HCT116 (cell line): ENCODE measurements at regions not wholly inside any gene's neighbourhood (a gene's known extent, or its start where the extent isn't known, plus 50 kb on each side); places are given as distances from the start of the nearest gene placed in this dataset.
"Not testable (repeated sequence)": the region's sequence is repeated elsewhere in the genome, so short reads cannot be mapped to it uniquely, and the experiment has no call there.

Experiments
- ATAC-seq: fragments of 200-7000 bp; cut with Tn5 transposase; 2 replicates; pipeline ENCODE4 v1.9.1; 2020; ENCODE audit warnings: mild to moderate bottlenecking, moderate library complexity
- BruUV-seq: library from RNA; stranded (reverse); fragments of 400-500 nt; replicated peaks from 2 replicates; lab custom pipeline; 2021; lab: Mats Ljungman, UMichigan
- CTCF ChIA-PET: fragments of 300-600 bp; sonication (Branson Sonifier 250); formaldehyde crosslinking; loops from one replicate; lab custom pipeline; 2021; ENCODE audit warnings: antibody characterized with exemption; lab: Charles Lee
- POLR2A ChIA-PET: fragments of 300-600, 350-600 bp; sonication (Branson Sonifier 250); formaldehyde crosslinking; loops from one replicate; lab custom pipeline; 2021; ENCODE audit warnings: antibody characterized with exemption; lab: Charles Lee
- RAD21 ChIA-PET, 2 experiments: fragments of 300-600 bp; sonication (Branson Sonifier 250); formaldehyde crosslinking; loops; one replicate each; lab custom pipeline; 2023; ENCODE audit warnings: low total read pairs in 2 of 2; ENCODE audit not compliant: uncharacterized antibody in 2 of 2, unreplicated experiment in 2 of 2, low non-redundant PET in 1 of 2; lab: Charles Lee
- DNase-seq: peaks from one replicate; pipeline ENCODE4 v3.0.0-alpha.2; 2010; ENCODE audit warnings: low read depth, low spot score
- H2AFZ ChIP-seq: fragments of 200-600 bp; shearing (Covaris generic), sonication (generic); 2 replicates; pipeline ENCODE4 v1.6.1; 2017; ENCODE audit warnings: low read depth, mixed run types, mixed read lengths, antibody characterized with exemption, low read length; ENCODE audit not compliant: poor library complexity, severe bottlenecking
- H3K27ac ChIP-seq: 2 replicates; pipeline ENCODE4 v1.5.1; 2012; ENCODE audit warnings: low read depth, low read length
- H3K27me3 ChIP-seq: fragments of 200-600 bp; sonication (generic); 2 replicates; pipeline ENCODE4 v1.6.1; 2016; ENCODE audit warnings: mixed run types, low read length, mixed read lengths; ENCODE audit not compliant: insufficient read depth
- H3K36me3 ChIP-seq, 2 experiments: fragments of 200-500 bp in 1 of 2; fragments of 200-600 bp in 1 of 2; sonication (Bioruptor generic) in 1 of 2; sonication (generic) in 1 of 2; 2 replicates each; pipeline versions ENCODE4 v1.5.1 to v1.6.1; 2014 to 2016; ENCODE audit warnings: low read length in 2 of 2, inconsistent platforms in 1 of 2, mixed read lengths in 1 of 2, mixed run types in 1 of 2; ENCODE audit not compliant: insufficient read depth in 2 of 2, control insufficient read depth in 1 of 2
- H3K4me1 ChIP-seq, 2 experiments: fragments of 200-600 bp in 1 of 2; sonication (generic) in 1 of 2; 2 replicates each; pipeline versions ENCODE4 v1.5.1 to v1.6.1; 2012 to 2017; ENCODE audit warnings: low read length in 2 of 2, inconsistent platforms in 1 of 2, mild to moderate bottlenecking in 1 of 2, mixed read lengths in 1 of 2, mixed run types in 1 of 2, moderate library complexity in 1 of 2; ENCODE audit not compliant: insufficient read depth in 2 of 2, control insufficient read depth in 1 of 2
- H3K4me2 ChIP-seq: fragments of 200-600 bp; sonication (generic); 2 replicates; pipeline ENCODE4 v1.6.1; 2017; ENCODE audit warnings: mixed run types, low read length, mixed read lengths
- H3K4me3 ChIP-seq, 2 experiments: fragments of 200-600 bp in 1 of 2; sonication (generic) in 1 of 2; replicated peaks in 1 of 2; 2 replicates each; pipeline ENCODE4 v1.5.1; 2011 to 2016; ENCODE audit warnings: low read length in 2 of 2, control low read depth in 1 of 2, low read depth in 1 of 2, mild to moderate bottlenecking in 1 of 2, mixed read lengths in 1 of 2, mixed run types in 1 of 2
- H3K79me2 ChIP-seq: fragments of 200-600 bp; sonication (generic); 2 replicates; pipeline ENCODE4 v1.6.1; 2017; ENCODE audit warnings: mild to moderate bottlenecking, mixed run types, low read length, moderate library complexity, mixed read lengths; ENCODE audit not compliant: insufficient read depth
- H3K9ac ChIP-seq: fragments of 200-600 bp; sonication (generic); 2 replicates; pipeline ENCODE4 v1.6.1; 2016; ENCODE audit warnings: low read length, mixed read lengths
- H3K9me2 ChIP-seq: fragments of 200-600 bp; sonication (generic), shearing (Covaris generic); 2 replicates; pipeline ENCODE4 v1.6.1; 2017; ENCODE audit warnings: mixed run types, mild to moderate bottlenecking, moderate library complexity; ENCODE audit not compliant: insufficient read depth
- H3K9me3 ChIP-seq, 2 experiments: fragments of 200-500 bp in 1 of 2; fragments of 200-600 bp in 1 of 2; sonication (Bioruptor generic) in 1 of 2; sonication (generic) in 1 of 2; 2 replicates each; pipeline ENCODE4 v1.6.1; 2014 to 2017; ENCODE audit warnings: low read length in 2 of 2, mixed read lengths in 2 of 2, inconsistent platforms in 1 of 2, low read depth in 1 of 2, mild to moderate bottlenecking in 1 of 2, mixed run types in 1 of 2, moderate library complexity in 1 of 2; ENCODE audit not compliant: control insufficient read depth in 1 of 2, insufficient read depth in 1 of 2
- H4K20me1 ChIP-seq: fragments of 200-600 bp; sonication (generic), shearing (Covaris generic); 2 replicates; pipeline ENCODE4 v1.6.1; 2017; ENCODE audit warnings: mixed run types, mild to moderate bottlenecking, moderate library complexity; ENCODE audit not compliant: insufficient read depth
- CEBPB ChIP-seq: IDR thresholded peaks from 2 replicates; pipeline ENCODE4 v1.6.1; 2012; ENCODE audit warnings: low read depth
- EGR1 ChIP-seq: IDR thresholded peaks from 2 replicates; pipeline ENCODE4 v1.6.1; 2012; ENCODE audit warnings: low read depth
- EZH2phosphoT487 ChIP-seq: fragments of 200-600 bp; IDR thresholded peaks from 2 replicates; pipeline ENCODE4 v1.6.1; 2018; ENCODE audit warnings: antibody characterized with exemption, borderline replicate concordance
- POLR2AphosphoS5 ChIP-seq: IDR thresholded peaks from 2 replicates; pipeline ENCODE4 v1.6.1; 2011; ENCODE audit warnings: mild to moderate bottlenecking, low read depth, low read length, moderate library complexity
- SIN3A ChIP-seq: IDR thresholded peaks from 2 replicates; pipeline ENCODE4 v1.6.1; 2012; ENCODE audit warnings: low read depth
- SP1 ChIP-seq: IDR thresholded peaks from 2 replicates; pipeline ENCODE4 v1.6.1; 2012; ENCODE audit warnings: low read depth
- ZFX ChIP-seq: fragments of 450-650 bp; IDR thresholded peaks from 2 replicates; pipeline ENCODE4 v1.6.1; 2017
- intact Hi-C: fragments of 100-400 bp; cut with micrococcal nuclease; formaldehyde crosslinking; loops from 2 replicates; pipeline ENCODE4 v1.10.0; 2022
- TF ChIP-seq, protein P1 (sequence below): IDR thresholded peaks from 2 replicates; pipeline ENCODE4 v1.6.1; 2012

DNA sequence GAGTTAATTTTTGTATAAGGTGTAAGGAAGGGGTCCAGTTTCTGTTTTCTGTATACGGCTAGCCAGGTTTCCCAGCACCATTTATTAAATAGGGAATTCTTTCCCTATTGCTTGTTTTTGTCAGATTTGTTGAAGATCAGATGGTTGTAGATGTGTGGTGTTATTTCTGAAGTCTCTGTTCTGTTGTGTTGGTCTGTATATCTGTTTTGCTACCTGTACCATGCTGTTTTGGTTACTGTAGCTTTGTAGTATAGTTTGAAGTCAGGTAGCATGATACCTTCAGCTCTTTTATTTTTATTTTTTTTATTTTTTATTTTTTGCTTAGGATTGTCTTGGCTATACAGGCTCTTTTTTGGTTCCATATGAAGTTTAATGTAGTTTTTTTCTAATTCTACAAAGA is 114.1 kb downstream of the ZMAT1 start:
- H3K4me3 ChIP-seq, H3K9me3 ChIP-seq, intact Hi-C loops, H3K9me2 ChIP-seq, H3K79me2 ChIP-seq, BruUV-seq, RAD21 ChIA-PET, H3K9ac ChIP-seq, H3K4me2 ChIP-seq, CTCF ChIA-PET, H3K36me3 ChIP-seq, DNase-seq, H4K20me1 ChIP-seq, POLR2A ChIA-PET, H3K27me3 ChIP-seq, H3K4me1 ChIP-seq, H2AFZ ChIP-seq, H3K27ac ChIP-seq, ATAC-seq: not testable (repeated sequence)

DNA sequence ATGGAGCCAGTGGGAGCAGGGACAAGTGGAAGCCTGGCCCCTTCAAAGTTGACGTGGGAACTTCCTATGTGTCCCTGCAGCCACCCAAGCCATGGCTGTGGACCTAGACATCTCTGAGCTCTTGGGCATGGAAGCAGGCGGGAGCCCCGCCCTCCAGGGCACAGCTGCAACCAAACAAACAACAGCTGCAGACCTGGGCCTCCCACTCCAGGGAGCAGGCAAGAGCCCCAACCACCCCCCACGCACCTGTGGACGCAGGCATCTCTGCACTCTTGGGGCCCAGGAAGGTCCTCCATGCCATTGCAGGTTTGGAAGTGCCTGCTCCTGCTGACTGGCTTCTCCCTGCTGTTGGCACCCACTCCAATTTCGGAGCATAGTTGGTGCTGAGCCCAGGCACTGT is 118.6 kb downstream of the ZMAT1 start:
- TF ChIP-seq EGR1 (no peak), CEBPB (no peak), SP1 (no peak), POLR2AphosphoS5 (no peak), EZH2phosphoT487 (no peak), SIN3A (no peak), ZFX (no peak)
- TF ChIP-seq, protein P1, sequence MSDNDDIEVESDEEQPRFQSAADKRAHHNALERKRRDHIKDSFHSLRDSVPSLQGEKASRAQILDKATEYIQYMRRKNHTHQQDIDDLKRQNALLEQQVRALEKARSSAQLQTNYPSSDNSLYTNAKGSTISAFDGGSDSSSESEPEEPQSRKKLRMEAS: no peak
- Histone ChIP-seq H2AFZ (no peak overlapping the region), H3K36me3 (no peaks in the 10 kb centered on the region), H3K27me3 (no peaks in the 10 kb centered on the region), H3K9me3 (no peaks in the 10 kb centered on the region), H3K4me3 (no peak overlapping the region), H3K4me1 (no peaks in the 10 kb centered on the region), H3K79me2 (no peaks in the 10 kb centered on the region), H4K20me1 (no peaks in the 10 kb centered on the region), H3K4me2 (no peak overlapping the region), H3K9me2 (no peaks in the 10 kb centered on the region), H3K27ac (no peak overlapping the region), H3K9ac (no peak overlapping the region)
- DNase-seq: no peak
- CTCF ChIA-PET: no interaction called here
- RAD21 ChIA-PET: no interaction called here
- intact Hi-C loops: no loop called here
- BruUV-seq: no TSS peak
- no peak for ATAC-seq
- POLR2A ChIA-PET: no interaction called here
